ENCODE measurements at regions not wholly inside any gene's neighbourhood (a gene's known extent, or its start where the extent isn't known, plus 50 kb on each side); places are given as distances from the start of the nearest gene placed in this dataset.

DNA sequence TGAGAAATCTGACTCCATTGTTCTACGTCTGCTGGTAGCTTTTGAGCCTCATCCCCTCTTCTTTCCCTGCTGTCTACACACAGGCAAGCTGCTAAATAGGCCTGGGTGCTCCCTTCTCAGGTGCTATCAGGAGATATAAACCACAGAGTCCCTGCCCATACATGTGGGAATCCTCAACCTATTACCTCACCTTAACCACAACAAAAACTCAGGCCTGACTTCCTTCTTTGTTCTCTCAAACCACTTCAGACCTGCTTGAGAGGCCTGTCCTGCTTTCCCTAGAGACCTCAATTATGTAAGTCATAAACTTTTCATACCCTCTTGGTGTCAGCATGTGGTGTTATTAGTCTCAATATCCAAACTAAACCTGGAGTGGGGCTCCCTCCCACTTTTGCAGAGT, 75.0 kb upstream of the MAGI2 start:
- H3K9me3 ChIP-seq (replicated peaks; ENCODE audit: insufficient read depth, low read length), result no peaks in the 10 kb centered on the region
- no peaks in the 10 kb centered on the region for H3K9me2 ChIP-seq (replicated peaks; ENCODE audit: insufficient read depth, low read length)
- no peak overlapping the region for H3K27ac ChIP-seq (ENCODE audit: low read length)
- no peak overlapping the region for H3K9ac ChIP-seq (ENCODE audit: low read length)
- H3F3A ChIP-seq (ENCODE audit: insufficient read depth, low read length), result no peaks in the 10 kb centered on the region
- no peak overlapping the region for H3K4me2 ChIP-seq (ENCODE audit: low read depth, low read length)
- no peaks in the 10 kb centered on the region for H3K27me3 ChIP-seq (replicated peaks; ENCODE audit: insufficient read depth, low read length)
- DNase-seq, result peak; percentile 41
- no peaks in the 10 kb centered on the region for H3K36me3 ChIP-seq (replicated peaks; ENCODE audit: insufficient read depth, low read length)
- TF ChIP-seq EZH2phosphoT487 (IDR thresholded peaks at IDR 0.05; ENCODE audit: low read length) (no peak), EZH2 (optimal IDR thresholded peaks at IDR 0.05; ENCODE audit: low read depth, low read length) (no peak)
- TF ChIP-seq, protein P1, sequence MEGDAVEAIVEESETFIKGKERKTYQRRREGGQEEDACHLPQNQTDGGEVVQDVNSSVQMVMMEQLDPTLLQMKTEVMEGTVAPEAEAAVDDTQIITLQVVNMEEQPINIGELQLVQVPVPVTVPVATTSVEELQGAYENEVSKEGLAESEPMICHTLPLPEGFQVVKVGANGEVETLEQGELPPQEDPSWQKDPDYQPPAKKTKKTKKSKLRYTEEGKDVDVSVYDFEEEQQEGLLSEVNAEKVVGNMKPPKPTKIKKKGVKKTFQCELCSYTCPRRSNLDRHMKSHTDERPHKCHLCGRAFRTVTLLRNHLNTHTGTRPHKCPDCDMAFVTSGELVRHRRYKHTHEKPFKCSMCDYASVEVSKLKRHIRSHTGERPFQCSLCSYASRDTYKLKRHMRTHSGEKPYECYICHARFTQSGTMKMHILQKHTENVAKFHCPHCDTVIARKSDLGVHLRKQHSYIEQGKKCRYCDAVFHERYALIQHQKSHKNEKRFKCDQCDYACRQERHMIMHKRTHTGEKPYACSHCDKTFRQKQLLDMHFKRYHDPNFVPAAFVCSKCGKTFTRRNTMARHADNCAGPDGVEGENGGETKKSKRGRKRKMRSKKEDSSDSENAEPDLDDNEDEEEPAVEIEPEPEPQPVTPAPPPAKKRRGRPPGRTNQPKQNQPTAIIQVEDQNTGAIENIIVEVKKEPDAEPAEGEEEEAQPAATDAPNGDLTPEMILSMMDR (IDR thresholded peaks at IDR 0.05; ENCODE audit: low read length), result no peak
- no peak overlapping the region for H3K4me3 ChIP-seq (ENCODE audit: low read length)
- no peak overlapping the region for H2AFZ ChIP-seq (ENCODE audit: low read length)
- no peaks in the 10 kb centered on the region for H4K20me1 ChIP-seq (ENCODE audit: insufficient read depth, low read length)
- no peaks in the 10 kb centered on the region for H3K79me2 ChIP-seq (ENCODE audit: low read length)
- no peaks in the 10 kb centered on the region for H3K4me1 ChIP-seq (ENCODE audit: low read length)

DNA sequence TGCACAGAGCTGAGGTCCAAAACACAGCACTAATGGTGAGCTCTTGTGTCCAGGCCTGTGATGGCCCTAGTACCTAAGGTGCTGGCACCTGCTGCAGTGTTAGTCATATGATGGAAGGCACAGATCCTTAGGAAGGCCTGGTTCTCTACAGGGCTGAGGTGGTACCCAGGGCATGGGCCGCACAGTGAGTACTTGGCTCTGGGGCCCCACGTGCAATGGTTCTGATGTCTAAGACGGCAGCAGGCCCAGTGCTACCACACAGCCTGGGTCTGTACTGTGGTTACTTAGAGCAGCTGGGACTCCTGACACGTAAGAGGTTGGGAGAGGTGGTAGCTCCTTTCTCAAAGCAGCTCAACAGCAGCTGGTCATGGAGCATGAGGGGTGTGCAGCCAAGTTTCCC, 70.6 kb upstream of the MAGI2 start:
- no peaks in the 10 kb centered on the region for H3K79me2 ChIP-seq (ENCODE audit: low read length)
- H3K4me1 ChIP-seq (ENCODE audit: low read length), result no peaks in the 10 kb centered on the region
- no peak overlapping the region for H3K4me2 ChIP-seq (ENCODE audit: low read depth, low read length)
- H4K20me1 ChIP-seq (ENCODE audit: insufficient read depth, low read length), result no peaks in the 10 kb centered on the region
- no peaks in the 10 kb centered on the region for H3K27me3 ChIP-seq (replicated peaks; ENCODE audit: insufficient read depth, low read length)
- no peak for DNase-seq
- TF ChIP-seq EZH2phosphoT487 (IDR thresholded peaks at IDR 0.05; ENCODE audit: low read length) (no peak), EZH2 (optimal IDR thresholded peaks at IDR 0.05; ENCODE audit: low read depth, low read length) (no peak)
- TF ChIP-seq, protein P1 (IDR thresholded peaks at IDR 0.05; ENCODE audit: low read length), result no peak
- H3K9ac ChIP-seq (ENCODE audit: low read length), result no peak overlapping the region
- no peak overlapping the region for H2AFZ ChIP-seq (ENCODE audit: low read length)
- no peaks in the 10 kb centered on the region for H3F3A ChIP-seq (ENCODE audit: insufficient read depth, low read length)
- H3K36me3 ChIP-seq (replicated peaks; ENCODE audit: insufficient read depth, low read length), result no peaks in the 10 kb centered on the region
- no peak overlapping the region for H3K4me3 ChIP-seq (ENCODE audit: low read length)
- no peaks in the 10 kb centered on the region for H3K9me2 ChIP-seq (replicated peaks; ENCODE audit: insufficient read depth, low read length)
- no peaks in the 10 kb centered on the region for H3K9me3 ChIP-seq (replicated peaks; ENCODE audit: insufficient read depth, low read length)
- no peak overlapping the region for H3K27ac ChIP-seq (ENCODE audit: low read length)

DNA sequence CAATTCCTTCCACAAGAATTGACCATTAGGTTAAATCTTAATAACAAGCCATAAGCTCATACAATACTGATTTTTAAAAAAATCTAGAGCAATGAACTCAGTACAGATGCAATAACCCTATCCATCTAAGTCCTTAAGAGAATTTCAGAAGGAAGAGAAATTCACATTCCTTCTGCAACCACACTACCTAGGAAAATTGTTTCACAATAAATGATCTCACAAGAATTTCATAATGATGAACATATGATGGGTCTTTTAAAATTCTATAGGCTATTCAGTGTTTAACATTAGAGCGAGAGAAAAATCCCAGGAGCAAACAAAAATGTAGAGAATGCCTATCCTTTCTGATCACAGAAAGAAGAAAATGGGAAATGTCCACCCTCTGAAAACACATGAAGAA, 70.0 kb upstream of the MAGI2 start:
- Histone ChIP-seq H2AFZ (ENCODE audit: low read length) (no peak overlapping the region), H3K4me1 (ENCODE audit: low read length) (no peaks in the 10 kb centered on the region), H3K79me2 (ENCODE audit: low read length) (no peaks in the 10 kb centered on the region), H3K4me3 (ENCODE audit: low read length) (no peak overlapping the region), H3K36me3 (replicated peaks; ENCODE audit: insufficient read depth, low read length) (no peaks in the 10 kb centered on the region), H3K27me3 (replicated peaks; ENCODE audit: insufficient read depth, low read length) (no peaks in the 10 kb centered on the region), H3K9me2 (replicated peaks; ENCODE audit: insufficient read depth, low read length) (no peaks in the 10 kb centered on the region), H3K4me2 (ENCODE audit: low read depth, low read length) (no peak overlapping the region), H4K20me1 (ENCODE audit: insufficient read depth, low read length) (no peaks in the 10 kb centered on the region), H3K9me3 (replicated peaks; ENCODE audit: insufficient read depth, low read length) (no peaks in the 10 kb centered on the region), H3K27ac (ENCODE audit: low read length) (no peak overlapping the region), H3K9ac (ENCODE audit: low read length) (no peak overlapping the region), H3F3A (ENCODE audit: insufficient read depth, low read length) (no peaks in the 10 kb centered on the region)
- no peak for DNase-seq
- TF ChIP-seq EZH2 (optimal IDR thresholded peaks at IDR 0.05; ENCODE audit: low read depth, low read length) (no peak), EZH2phosphoT487 (IDR thresholded peaks at IDR 0.05; ENCODE audit: low read length) (no peak)
- TF ChIP-seq, protein P1 (IDR thresholded peaks at IDR 0.05; ENCODE audit: low read length), result no peak
